HepG2 (cell line): ENCODE measurements at regions not wholly inside any gene's neighbourhood (a gene's known extent, or its start where the extent isn't known, plus 50 kb on each side); places are given as distances from the start of the nearest gene placed in this dataset.

Experiments used
- ATAC-seq: fragments of 200-7000 bp; cut with Tn5 transposase; 3 replicates; pipeline ENCODE4 v1.9.1; 2020; ENCODE audit warnings: mild to moderate bottlenecking, moderate library complexity
- BruUV-seq: library from RNA; stranded (reverse); fragments of 400-500 nt; replicated peaks from 2 replicates; lab custom pipeline; 2021; lab: Mats Ljungman, UMichigan
- CTCF ChIA-PET: fragments of 300-600 bp; formaldehyde crosslinking; extraction: SDS; loops from one replicate; lab custom pipeline; 2021; ENCODE audit warnings: low total read pairs, inconsistent platforms, low intra/inter-chr PET ratio; lab: Yijun Ruan, JAX
- POLR2A ChIA-PET: fragments of 350-600 bp; sonication (Branson Sonifier 250); formaldehyde crosslinking; loops from one replicate; lab custom pipeline; 2020; ENCODE audit warnings: antibody characterized with exemption, inconsistent platforms; lab: Yijun Ruan, JAX
- DNase-seq: peaks from one replicate; pipeline ENCODE4 v3.0.0-alpha.2; 2015; ENCODE audit warnings: low spot score
- FAIRE-seq: peaks from 3 replicates; lab custom pipeline; 2011; peaks lifted over from hg19 to GRCh38; lab: Jason Lieb, UNC
- H2AFZ ChIP-seq: one replicate; pipeline ENCODE4 v1.6.1; 2011; ENCODE audit warnings: low read length, inconsistent platforms
- H3K27ac ChIP-seq: fragments of 300-600 bp; 3 replicates; pipeline ENCODE4 v1.8.0; 2011; ENCODE audit warnings: mixed run types, mild to moderate bottlenecking, mixed read lengths, low read length, inconsistent platforms; ENCODE audit not compliant: insufficient read depth; ENCODE audit errors: extremely low read length
- H3K27me3 ChIP-seq, 2 experiments: fragments of 200-600 bp in 1 of 2; 2 replicates in 1 of 2; 3 replicates in 1 of 2; pipeline versions ENCODE4 v1.6.0 to v1.8.0; 2011; ENCODE audit warnings: low read length in 2 of 2, mild to moderate bottlenecking in 2 of 2, moderate library complexity in 2 of 2, inconsistent platforms in 1 of 2; ENCODE audit not compliant: insufficient read depth in 2 of 2, control insufficient read depth in 1 of 2
- H3K36me3 ChIP-seq, 2 experiments: fragments of 200-600 bp in 1 of 2; replicated peaks in 1 of 2; 2 replicates in 1 of 2; 3 replicates in 1 of 2; pipeline versions ENCODE4 v1.5.1 to v1.8.0; 2011; ENCODE audit warnings: low read length in 2 of 2, inconsistent platforms in 1 of 2; ENCODE audit not compliant: insufficient read depth in 2 of 2, control insufficient read depth in 1 of 2
- H3K4me1 ChIP-seq: 2 replicates; pipeline ENCODE4 v1.5.1; 2012; ENCODE audit warnings: low read length, inconsistent platforms; ENCODE audit not compliant: insufficient read depth
- H3K4me2 ChIP-seq: 2 replicates; pipeline ENCODE4 v1.6.0; 2011; ENCODE audit warnings: low read depth, low read length, inconsistent platforms
- H3K4me3 ChIP-seq, 3 experiments: fragments of 200-600 bp in 1 of 3; sonication (generic), shearing (Covaris generic) in 1 of 3; replicated peaks in 1 of 3; 2 replicates each; pipeline ENCODE4 v1.5.1; 2011 to 2016; ENCODE audit warnings: low read length in 3 of 3, inconsistent platforms in 2 of 3, low read depth in 2 of 3, mild to moderate bottlenecking in 2 of 3, control low read depth in 1 of 3, mixed read lengths in 1 of 3; ENCODE audit not compliant: insufficient read depth in 1 of 3
- H3K79me2 ChIP-seq: one replicate; pipeline ENCODE4 v1.6.1; 2011; ENCODE audit warnings: low read length, inconsistent platforms; ENCODE audit not compliant: insufficient read depth
- H3K9ac ChIP-seq: 2 replicates; pipeline ENCODE4 v1.6.0; 2011; ENCODE audit warnings: mild to moderate bottlenecking, low read depth, low read length, inconsistent platforms; ENCODE audit not compliant: insufficient read depth
- H3K9me3 ChIP-seq: 2 replicates; pipeline ENCODE4 v1.5.1; 2012; ENCODE audit warnings: mild to moderate bottlenecking, low read length
- H4K20me1 ChIP-seq: 2 replicates; pipeline ENCODE4 v1.6.0; 2011; ENCODE audit warnings: inconsistent platforms, mild to moderate bottlenecking, low read length, moderate library complexity; ENCODE audit not compliant: insufficient read depth
- AKAP8 ChIP-seq: sonication (generic); formaldehyde crosslinking; IDR thresholded peaks from 2 replicates; pipeline ENCODE4 v1.5.1; 2020; ENCODE audit warnings: mild to moderate bottlenecking, missing genetic modification reagents
- DMAP1 ChIP-seq: IDR thresholded peaks from 2 replicates; pipeline ENCODE4 v1.6.1; 2016
- NBN ChIP-seq: fragments of 450-650 bp; conservative IDR thresholded peaks from 2 replicates; pipeline ENCODE4 v1.6.1; 2017
- NFE2L2 ChIP-seq: fragments of 150-350 bp; IDR thresholded peaks from 2 replicates; pipeline ENCODE4 v1.6.1; 2014; ENCODE audit warnings: low read length
- PAWR ChIP-seq: sonication (generic); formaldehyde crosslinking; IDR thresholded peaks from 2 replicates; pipeline ENCODE4 v1.4.0; 2020; ENCODE audit warnings: missing genetic modification reagents, mild to moderate bottlenecking, borderline replicate concordance
- POLR2AphosphoS5 ChIP-seq: IDR thresholded peaks from 2 replicates; pipeline ENCODE4 v1.6.1; 2012; ENCODE audit warnings: low read depth, low read length
- RNF2 ChIP-seq: fragments of 450-650 bp; conservative IDR thresholded peaks from 2 replicates; pipeline ENCODE4 v1.6.1; 2016; ENCODE audit warnings: low read depth
- ZNF577 ChIP-seq: sonication (generic); formaldehyde crosslinking; IDR thresholded peaks from 2 replicates; pipeline ENCODE4 v1.4.0; 2020; ENCODE audit warnings: mild to moderate bottlenecking, low read depth, missing genetic modification reagents, borderline replicate concordance
- ZSCAN22 ChIP-seq: sonication (generic); formaldehyde crosslinking; IDR thresholded peaks from 2 replicates; pipeline ENCODE4 v1.4.0; 2020; ENCODE audit warnings: mild to moderate bottlenecking, missing genetic modification reagents
- whole genome bisulfite sequencing: methylation state at CpG from one replicate; pipeline ENCODE4 v1.1.6; 2017; ENCODE audit warnings: low lambda C conversion rate; 5-methylcytosine and 5-hydroxymethylcytosine counted together
- in situ Hi-C: cut with HindIII; loops from 2 replicates; pipeline ENCODE4 v1.10.0; 2017; ENCODE audit warnings: low pct_unique_long_range_greater_than_20kb; ENCODE audit not compliant: extremely low pct_ligation_motif_present
- intact Hi-C: fragments of 100-400 bp; cut with micrococcal nuclease; formaldehyde crosslinking; loops from one replicate; pipeline ENCODE4 v1.10.0; 2022; ENCODE audit not compliant: unreplicated experiment
- TF ChIP-seq, protein P1 (sequence below): sonication (generic); formaldehyde crosslinking; IDR thresholded peaks from 2 replicates; pipeline ENCODE4 v1.8.0; 2022; ENCODE audit warnings: missing genetic modification reagents, mild to moderate bottlenecking, inconsistent platforms, borderline replicate concordance
- TF ChIP-seq, protein P2 (sequence below): IDR thresholded peaks from 2 replicates; pipeline ENCODE4 v1.6.1; 2016; ENCODE audit warnings: mild to moderate bottlenecking
- TF ChIP-seq, protein P3 (sequence below): IDR thresholded peaks from 2 replicates; pipeline ENCODE4 v1.6.1; 2018; ENCODE audit warnings: missing genetic modification reagents, mild to moderate bottlenecking, missing compliant biosample characterization
- TF ChIP-seq, protein P4 (sequence below): sonication (generic); formaldehyde crosslinking; IDR thresholded peaks from 2 replicates; pipeline ENCODE4 v1.8.1; 2023; ENCODE audit warnings: mild to moderate bottlenecking, missing genetic modification reagents, borderline replicate concordance
- TF ChIP-seq, protein P5 (sequence below): sonication (generic); formaldehyde crosslinking; IDR thresholded peaks from 2 replicates; pipeline ENCODE4 v1.5.1; 2020; ENCODE audit warnings: mild to moderate bottlenecking, missing genetic modification reagents, moderate library complexity

DNA sequence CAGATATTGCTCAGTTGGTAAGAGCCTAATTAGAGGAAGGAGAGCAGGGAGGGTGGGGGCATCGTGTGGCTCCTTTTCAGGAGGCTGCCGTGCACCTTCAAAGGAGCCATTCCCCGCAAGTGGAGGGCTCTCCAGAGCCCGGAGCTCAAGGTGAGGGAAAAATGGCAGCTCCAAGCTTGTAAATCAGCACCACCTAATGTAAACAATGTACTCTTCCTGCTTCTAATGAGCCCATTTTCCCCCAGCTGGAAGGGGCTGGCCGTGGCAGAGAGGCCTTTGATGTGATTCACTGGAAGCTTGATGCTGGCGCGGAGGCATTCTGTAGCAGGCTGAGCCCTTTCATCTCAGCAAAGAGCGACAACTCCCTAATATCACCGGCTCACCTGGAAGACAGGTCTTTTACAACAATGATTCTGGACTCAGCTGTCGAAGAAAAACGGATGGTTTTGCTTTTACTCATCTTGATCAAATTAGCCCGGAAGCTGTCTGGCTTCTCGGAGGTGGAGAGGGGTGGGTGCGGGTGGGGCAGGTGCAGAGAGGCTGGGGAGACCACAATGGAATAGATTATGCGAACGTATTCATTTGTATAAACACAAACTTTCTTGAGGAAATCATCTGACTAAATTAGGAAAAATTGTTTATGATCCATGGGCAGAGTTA is 112.5 kb downstream of the RRAGC start:
- H2AFZ ChIP-seq = no peak overlapping the region
- ATAC-seq = no peak
- H3K79me2 ChIP-seq = no peaks in the 10 kb centered on the region
- H3K9ac ChIP-seq = no peak overlapping the region
- no peak overlapping the region for H3K27ac ChIP-seq
- DNase-seq = no peak
- H3K9me3 ChIP-seq = no peaks in the 10 kb centered on the region
- no peak overlapping the region for H3K4me2 ChIP-seq
- FAIRE-seq = no peak
- ChIA-PET POLR2A (no interaction called here), CTCF (no interaction called here)
- H3K36me3 ChIP-seq = no peaks in the 10 kb centered on the region
- TF ChIP-seq, protein P1, sequence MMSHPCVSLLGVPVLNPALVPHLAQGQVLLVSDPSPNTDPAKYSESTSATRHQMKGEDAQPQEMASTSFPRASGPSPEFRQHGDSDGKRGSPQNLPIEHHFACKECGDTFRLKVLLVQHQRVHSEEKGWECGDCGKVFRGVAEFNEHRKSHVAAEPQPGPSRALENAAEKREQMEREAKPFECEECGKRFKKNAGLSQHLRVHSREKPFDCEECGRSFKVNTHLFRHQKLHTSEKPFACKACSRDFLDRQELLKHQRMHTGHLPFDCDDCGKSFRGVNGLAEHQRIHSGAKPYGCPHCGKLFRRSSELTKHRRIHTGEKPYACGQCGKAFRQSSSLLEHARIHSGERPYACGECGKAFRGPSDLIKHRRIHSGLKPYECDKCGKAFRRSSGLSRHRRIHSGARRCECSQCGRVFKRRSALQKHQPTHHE (CRISPR knock-in tag) = no peak
- no peak for TF ChIP-seq RNF2
- TF ChIP-seq, protein P2, sequence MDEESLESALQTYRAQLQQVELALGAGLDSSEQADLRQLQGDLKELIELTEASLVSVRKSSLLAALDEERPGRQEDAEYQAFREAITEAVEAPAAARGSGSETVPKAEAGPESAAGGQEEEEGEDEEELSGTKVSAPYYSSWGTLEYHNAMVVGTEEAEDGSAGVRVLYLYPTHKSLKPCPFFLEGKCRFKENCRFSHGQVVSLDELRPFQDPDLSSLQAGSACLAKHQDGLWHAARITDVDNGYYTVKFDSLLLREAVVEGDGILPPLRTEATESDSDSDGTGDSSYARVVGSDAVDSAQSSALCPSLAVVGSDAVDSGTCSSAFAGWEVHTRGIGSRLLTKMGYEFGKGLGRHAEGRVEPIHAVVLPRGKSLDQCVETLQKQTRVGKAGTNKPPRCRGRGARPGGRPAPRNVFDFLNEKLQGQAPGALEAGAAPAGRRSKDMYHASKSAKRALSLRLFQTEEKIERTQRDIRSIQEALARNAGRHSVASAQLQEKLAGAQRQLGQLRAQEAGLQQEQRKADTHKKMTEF (CRISPR knock-in tag) = no peak
- no peak for TF ChIP-seq ZNF577 (CRISPR knock-in tag)
- TF ChIP-seq, protein P3, sequence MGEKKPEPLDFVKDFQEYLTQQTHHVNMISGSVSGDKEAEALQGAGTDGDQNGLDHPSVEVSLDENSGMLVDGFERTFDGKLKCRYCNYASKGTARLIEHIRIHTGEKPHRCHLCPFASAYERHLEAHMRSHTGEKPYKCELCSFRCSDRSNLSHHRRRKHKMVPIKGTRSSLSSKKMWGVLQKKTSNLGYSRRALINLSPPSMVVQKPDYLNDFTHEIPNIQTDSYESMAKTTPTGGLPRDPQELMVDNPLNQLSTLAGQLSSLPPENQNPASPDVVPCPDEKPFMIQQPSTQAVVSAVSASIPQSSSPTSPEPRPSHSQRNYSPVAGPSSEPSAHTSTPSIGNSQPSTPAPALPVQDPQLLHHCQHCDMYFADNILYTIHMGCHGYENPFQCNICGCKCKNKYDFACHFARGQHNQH (CRISPR knock-in tag) = no peak
- TF ChIP-seq NBN = no peak
- TF ChIP-seq DMAP1 (CRISPR knock-in tag) = no peak
- TF ChIP-seq, protein P4, sequence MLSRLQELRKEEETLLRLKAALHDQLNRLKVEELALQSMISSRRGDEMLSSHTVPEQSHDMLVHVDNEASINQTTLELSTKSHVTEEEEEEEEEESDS (CRISPR knock-in tag) = no peak
- TF ChIP-seq, protein P5, sequence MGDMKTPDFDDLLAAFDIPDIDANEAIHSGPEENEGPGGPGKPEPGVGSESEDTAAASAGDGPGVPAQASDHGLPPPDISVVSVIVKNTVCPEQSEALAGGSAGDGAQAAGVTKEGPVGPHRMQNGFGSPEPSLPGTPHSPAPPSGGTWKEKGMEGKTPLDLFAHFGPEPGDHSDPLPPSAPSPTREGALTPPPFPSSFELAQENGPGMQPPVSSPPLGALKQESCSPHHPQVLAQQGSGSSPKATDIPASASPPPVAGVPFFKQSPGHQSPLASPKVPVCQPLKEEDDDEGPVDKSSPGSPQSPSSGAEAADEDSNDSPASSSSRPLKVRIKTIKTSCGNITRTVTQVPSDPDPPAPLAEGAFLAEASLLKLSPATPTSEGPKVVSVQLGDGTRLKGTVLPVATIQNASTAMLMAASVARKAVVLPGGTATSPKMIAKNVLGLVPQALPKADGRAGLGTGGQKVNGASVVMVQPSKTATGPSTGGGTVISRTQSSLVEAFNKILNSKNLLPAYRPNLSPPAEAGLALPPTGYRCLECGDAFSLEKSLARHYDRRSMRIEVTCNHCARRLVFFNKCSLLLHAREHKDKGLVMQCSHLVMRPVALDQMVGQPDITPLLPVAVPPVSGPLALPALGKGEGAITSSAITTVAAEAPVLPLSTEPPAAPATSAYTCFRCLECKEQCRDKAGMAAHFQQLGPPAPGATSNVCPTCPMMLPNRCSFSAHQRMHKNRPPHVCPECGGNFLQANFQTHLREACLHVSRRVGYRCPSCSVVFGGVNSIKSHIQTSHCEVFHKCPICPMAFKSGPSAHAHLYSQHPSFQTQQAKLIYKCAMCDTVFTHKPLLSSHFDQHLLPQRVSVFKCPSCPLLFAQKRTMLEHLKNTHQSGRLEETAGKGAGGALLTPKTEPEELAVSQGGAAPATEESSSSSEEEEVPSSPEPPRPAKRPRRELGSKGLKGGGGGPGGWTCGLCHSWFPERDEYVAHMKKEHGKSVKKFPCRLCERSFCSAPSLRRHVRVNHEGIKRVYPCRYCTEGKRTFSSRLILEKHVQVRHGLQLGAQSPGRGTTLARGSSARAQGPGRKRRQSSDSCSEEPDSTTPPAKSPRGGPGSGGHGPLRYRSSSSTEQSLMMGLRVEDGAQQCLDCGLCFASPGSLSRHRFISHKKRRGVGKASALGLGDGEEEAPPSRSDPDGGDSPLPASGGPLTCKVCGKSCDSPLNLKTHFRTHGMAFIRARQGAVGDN (CRISPR knock-in tag) = no peak
- TF ChIP-seq NFE2L2 = no peak
- no peak for TF ChIP-seq ZSCAN22 (CRISPR knock-in tag)
- no peak for TF ChIP-seq AKAP8
- TF ChIP-seq POLR2AphosphoS5 = no peak
- TF ChIP-seq PAWR (CRISPR knock-in tag) = no peak
- no peak overlapping the region for H3K4me3 ChIP-seq
- no TSS peak for BruUV-seq
- intact Hi-C loops (no loop called here), in situ Hi-C loops (no loop called here)
- 31% methylated on average over 11 of the region's 16 CpGs for WGBS
- H3K27me3 ChIP-seq = no peaks in the 10 kb centered on the region
- no peaks in the 10 kb centered on the region for H4K20me1 ChIP-seq
- no peaks in the 10 kb centered on the region for H3K4me1 ChIP-seq
